ENCODE measurements at regions not wholly inside any gene's neighbourhood (a gene's known extent, or its start where the extent isn't known, plus 50 kb on each side); places are given as distances from the start of the nearest gene placed in this dataset.

DNA sequence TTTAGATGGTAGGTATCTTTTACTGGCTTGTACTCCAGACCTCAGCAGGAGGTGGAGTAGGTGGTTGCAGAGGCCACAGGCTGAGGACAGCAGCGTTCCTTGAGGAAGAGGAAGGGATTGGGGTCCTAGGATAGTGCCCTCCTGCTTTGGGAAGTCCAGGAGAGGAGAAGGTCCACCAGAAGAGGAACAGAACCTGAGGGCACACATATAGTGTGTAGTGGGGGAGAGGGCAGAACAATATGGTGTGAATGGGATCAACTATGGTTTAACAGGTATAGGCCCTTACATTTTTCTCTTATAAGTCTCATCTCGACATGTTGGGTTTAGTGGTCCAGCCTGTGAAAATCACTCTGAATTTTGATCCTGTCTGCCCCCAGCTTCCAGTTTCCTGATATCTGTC is 229.1 kb upstream of the ZBED5 start:
- TF ChIP-seq, protein P1, sequence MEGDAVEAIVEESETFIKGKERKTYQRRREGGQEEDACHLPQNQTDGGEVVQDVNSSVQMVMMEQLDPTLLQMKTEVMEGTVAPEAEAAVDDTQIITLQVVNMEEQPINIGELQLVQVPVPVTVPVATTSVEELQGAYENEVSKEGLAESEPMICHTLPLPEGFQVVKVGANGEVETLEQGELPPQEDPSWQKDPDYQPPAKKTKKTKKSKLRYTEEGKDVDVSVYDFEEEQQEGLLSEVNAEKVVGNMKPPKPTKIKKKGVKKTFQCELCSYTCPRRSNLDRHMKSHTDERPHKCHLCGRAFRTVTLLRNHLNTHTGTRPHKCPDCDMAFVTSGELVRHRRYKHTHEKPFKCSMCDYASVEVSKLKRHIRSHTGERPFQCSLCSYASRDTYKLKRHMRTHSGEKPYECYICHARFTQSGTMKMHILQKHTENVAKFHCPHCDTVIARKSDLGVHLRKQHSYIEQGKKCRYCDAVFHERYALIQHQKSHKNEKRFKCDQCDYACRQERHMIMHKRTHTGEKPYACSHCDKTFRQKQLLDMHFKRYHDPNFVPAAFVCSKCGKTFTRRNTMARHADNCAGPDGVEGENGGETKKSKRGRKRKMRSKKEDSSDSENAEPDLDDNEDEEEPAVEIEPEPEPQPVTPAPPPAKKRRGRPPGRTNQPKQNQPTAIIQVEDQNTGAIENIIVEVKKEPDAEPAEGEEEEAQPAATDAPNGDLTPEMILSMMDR (conservative IDR thresholded peaks at IDR 0.05): no peak
- TF ChIP-seq EZH2 (IDR thresholded peaks at IDR 0.05; ENCODE audit: low read depth): no peak
